ENCODE measurements at regions not wholly inside any gene's neighbourhood (a gene's known extent, or its start where the extent isn't known, plus 50 kb on each side); places are given as distances from the start of the nearest gene placed in this dataset.

GRCh38 chr5:93096561-93096960 lies 484.5 kb downstream of the NR2F1-AS1 start:
- FAIRE-seq = no peak

GRCh38 chr5:93092349-93093105 lies 488.5 kb downstream of the NR2F1-AS1 start:
- FAIRE-seq = no peak

- FAIRE-seq = no peak
Measured at GRCh38 chr5:93090698-93091097, 490.3 kb downstream of the NR2F1-AS1 start.

- FAIRE-seq = no peak
Measured at GRCh38 chr5:93088592-93089389, 492.2 kb downstream of the NR2F1-AS1 start.

- FAIRE-seq = no peak
Measured at GRCh38 chr5:93087326-93087725, 493.7 kb downstream of the NR2F1-AS1 start.

GRCh38 chr5:93082981-93083380 lies 498.0 kb downstream of the NR2F1-AS1 start:
- no peak for FAIRE-seq

GRCh38 chr5:93079046-93079445 lies 502.0 kb downstream of the NR2F1-AS1 start:
- FAIRE-seq = no peak

GRCh38 chr5:93078082-93079038 lies 502.7 kb downstream of the NR2F1-AS1 start:
- no peak for FAIRE-seq

- no peak for FAIRE-seq
Measured at GRCh38 chr5:93076566-93076965, 504.5 kb downstream of the NR2F1-AS1 start.

GRCh38 chr5:93076096-93076495 lies 504.9 kb downstream of the NR2F1-AS1 start:
- FAIRE-seq = no peak

GRCh38 chr5:93073547-93073946 lies 507.5 kb downstream of the NR2F1-AS1 start:
- FAIRE-seq = no peak

- FAIRE-seq = no peak
Measured at GRCh38 chr5:93072831-93073459, 508.1 kb downstream of the NR2F1-AS1 start.

- FAIRE-seq = no peak
Measured at GRCh38 chr5:93071710-93072109, 509.3 kb downstream of the NR2F1-AS1 start.

- FAIRE-seq = no peak
Measured at GRCh38 chr5:93070938-93071337, 510.1 kb downstream of the NR2F1-AS1 start.

GRCh38 chr5:93069276-93069675 lies 511.7 kb downstream of the NR2F1-AS1 start:
- no peak for FAIRE-seq

GRCh38 chr5:93062548-93062947 lies 518.5 kb downstream of the NR2F1-AS1 start:
- FAIRE-seq = no peak

- no peak for FAIRE-seq
Measured at GRCh38 chr5:93058309-93058708, 522.7 kb downstream of the NR2F1-AS1 start.

GRCh38 chr5:93057311-93057710 lies 523.7 kb downstream of the NR2F1-AS1 start:
- FAIRE-seq = no peak

GRCh38 chr5:93055971-93056370 lies 525.0 kb downstream of the NR2F1-AS1 start:
- no peak for FAIRE-seq

GRCh38 chr5:93055561-93055960 lies 525.5 kb downstream of the NR2F1-AS1 start:
- no peak for FAIRE-seq

GRCh38 chr5:93054424-93055163 lies 526.4 kb downstream of the NR2F1-AS1 start:
- no peak for FAIRE-seq

GRCh38 chr5:93053825-93054224 lies 527.2 kb downstream of the NR2F1-AS1 start:
- FAIRE-seq = no peak
